Neuron (in vitro differentiated cells): ENCODE measurements at regions not wholly inside any gene's neighbourhood (a gene's known extent, or its start where the extent isn't known, plus 50 kb on each side); places are given as distances from the start of the nearest gene placed in this dataset.
"Not testable (repeated sequence)": the region's sequence is repeated elsewhere in the genome, so short reads cannot be mapped to it uniquely, and the experiment has no call there.

Source experiments
- H2AFZ ChIP-seq: one replicate; pipeline ENCODE4 v1.6.1; 2013; ENCODE audit warnings: low read depth, mild to moderate bottlenecking, inconsistent platforms, low read length, moderate library complexity
- H3K27me3 ChIP-seq: one replicate; pipeline ENCODE4 v1.6.1; 2013; ENCODE audit warnings: low read length; ENCODE audit not compliant: insufficient read depth
- H3K36me3 ChIP-seq: one replicate; pipeline ENCODE4 v1.6.1; 2013; ENCODE audit warnings: low read length; ENCODE audit not compliant: insufficient read depth
- H3K4me1 ChIP-seq: one replicate; pipeline ENCODE4 v1.6.1; 2013; ENCODE audit warnings: low read length; ENCODE audit not compliant: insufficient read depth
- H3K4me3 ChIP-seq: 2 replicates; pipeline ENCODE4 v1.5.1; 2013; ENCODE audit warnings: mild to moderate bottlenecking, low read length, moderate library complexity
- H3K9me3 ChIP-seq: one replicate; pipeline ENCODE4 v1.6.1; 2013; ENCODE audit warnings: low read length

- Histone ChIP-seq H3K9me3 (no peaks in the 10 kb centered on the region), H2AFZ (no peak overlapping the region), H3K27me3 (no peaks in the 10 kb centered on the region), H3K4me1 (no peaks in the 10 kb centered on the region), H3K36me3 (no peaks in the 10 kb centered on the region), H3K4me3 (no peak overlapping the region)
Measured at GRCh38 chr6:51019806-51020205, 201.1 kb downstream of the TFAP2B start.

- Histone ChIP-seq H2AFZ (no peak overlapping the region), H3K4me1 (no peaks in the 10 kb centered on the region), H3K9me3 (no peaks in the 10 kb centered on the region), H3K4me3 (no peak overlapping the region), H3K36me3 (no peaks in the 10 kb centered on the region), H3K27me3 (no peaks in the 10 kb centered on the region)
Measured at GRCh38 chr6:51021171-51021570, 202.5 kb downstream of the TFAP2B start.

GRCh38 chr6:51024126-51024525 lies 205.5 kb downstream of the TFAP2B start:
- no peak overlapping the region for H2AFZ ChIP-seq
- H3K4me3 ChIP-seq = no peak overlapping the region
- no peaks in the 10 kb centered on the region for H3K4me1 ChIP-seq
- no peaks in the 10 kb centered on the region for H3K27me3 ChIP-seq
- no peaks in the 10 kb centered on the region for H3K36me3 ChIP-seq
- no peaks in the 10 kb centered on the region for H3K9me3 ChIP-seq

GRCh38 chr6:51025082-51025777 lies 206.6 kb downstream of the TFAP2B start:
- Histone ChIP-seq H3K4me3 (no peak overlapping the region), H2AFZ (no peak overlapping the region), H3K36me3 (no peaks in the 10 kb centered on the region), H3K9me3 (no peaks in the 10 kb centered on the region), H3K4me1 (no peaks in the 10 kb centered on the region), H3K27me3 (no peaks in the 10 kb centered on the region)

GRCh38 chr6:51027283-51028065 lies 208.8 kb downstream of the TFAP2B start:
- Histone ChIP-seq H3K36me3 (no peaks in the 10 kb centered on the region), H3K4me1 (no peaks in the 10 kb centered on the region), H2AFZ (no peak overlapping the region), H3K4me3 (no peak overlapping the region), H3K9me3 (no peaks in the 10 kb centered on the region), H3K27me3 (no peaks in the 10 kb centered on the region)

- Histone ChIP-seq H3K9me3 (no peaks in the 10 kb centered on the region), H3K36me3 (no peaks in the 10 kb centered on the region), H2AFZ (no peak overlapping the region), H3K27me3 (no peaks in the 10 kb centered on the region), H3K4me3 (no peak overlapping the region), H3K4me1 (no peaks in the 10 kb centered on the region)
Measured at GRCh38 chr6:51028276-51028675, 209.6 kb downstream of the TFAP2B start.

- no peak overlapping the region for H3K4me3 ChIP-seq
- no peaks in the 10 kb centered on the region for H3K36me3 ChIP-seq
- no peaks in the 10 kb centered on the region for H3K9me3 ChIP-seq
- H2AFZ ChIP-seq = no peak overlapping the region
- no peaks in the 10 kb centered on the region for H3K27me3 ChIP-seq
- no peaks in the 10 kb centered on the region for H3K4me1 ChIP-seq
Measured at GRCh38 chr6:51029561-51029960, 210.9 kb downstream of the TFAP2B start.

- Histone ChIP-seq H3K36me3 (no peaks in the 10 kb centered on the region), H3K27me3 (no peaks in the 10 kb centered on the region), H3K4me1 (no peaks in the 10 kb centered on the region), H3K9me3 (no peaks in the 10 kb centered on the region), H3K4me3 (no peak overlapping the region), H2AFZ (no peak overlapping the region)
Measured at GRCh38 chr6:51045548-51045947, 226.9 kb downstream of the TFAP2B start.

GRCh38 chr6:51049288-51049982 lies 230.8 kb downstream of the TFAP2B start:
- Histone ChIP-seq H2AFZ (no peak overlapping the region), H3K4me3 (no peak overlapping the region), H3K4me1 (no peaks in the 10 kb centered on the region), H3K9me3 (no peaks in the 10 kb centered on the region), H3K36me3 (no peaks in the 10 kb centered on the region), H3K27me3 (no peaks in the 10 kb centered on the region)

GRCh38 chr6:51049983-51050877 lies 231.6 kb downstream of the TFAP2B start:
- Histone ChIP-seq H3K27me3 (no peaks in the 10 kb centered on the region), H2AFZ (no peak overlapping the region), H3K9me3 (no peaks in the 10 kb centered on the region), H3K4me3 (no peak overlapping the region), H3K4me1 (no peaks in the 10 kb centered on the region), H3K36me3 (no peaks in the 10 kb centered on the region)

GRCh38 chr6:51052716-51053115 lies 234.0 kb downstream of the TFAP2B start:
- H3K27me3 ChIP-seq, H3K4me3 ChIP-seq, H2AFZ ChIP-seq, H3K36me3 ChIP-seq, H3K4me1 ChIP-seq, H3K9me3 ChIP-seq: not testable (repeated sequence)

- H3K4me1 ChIP-seq, H3K4me3 ChIP-seq, H2AFZ ChIP-seq, H3K27me3 ChIP-seq, H3K9me3 ChIP-seq, H3K36me3 ChIP-seq: not testable (repeated sequence)
Measured at GRCh38 chr6:51055316-51055715, 236.6 kb downstream of the TFAP2B start.
